B cell (primary cell): ENCODE measurements at regions not wholly inside any gene's neighbourhood (a gene's known extent, or its start where the extent isn't known, plus 50 kb on each side); places are given as distances from the start of the nearest gene placed in this dataset.

ENCODE experiments used
- EZH2 ChIP-seq: IDR thresholded peaks from 2 replicates; pipeline ENCODE4 v1.6.1; 2012; ENCODE audit warnings: borderline replicate concordance, low read depth, mild to moderate bottlenecking, moderate library complexity, low read length; ENCODE audit not compliant: insufficient read depth, poor library complexity, severe bottlenecking
- TF ChIP-seq, protein P1 (sequence below): fragments of 200-600 bp; IDR thresholded peaks from one replicate; pipeline ENCODE4 v1.8.0; 2022; ENCODE audit warnings: antibody characterized with exemption, mild to moderate bottlenecking

DNA sequence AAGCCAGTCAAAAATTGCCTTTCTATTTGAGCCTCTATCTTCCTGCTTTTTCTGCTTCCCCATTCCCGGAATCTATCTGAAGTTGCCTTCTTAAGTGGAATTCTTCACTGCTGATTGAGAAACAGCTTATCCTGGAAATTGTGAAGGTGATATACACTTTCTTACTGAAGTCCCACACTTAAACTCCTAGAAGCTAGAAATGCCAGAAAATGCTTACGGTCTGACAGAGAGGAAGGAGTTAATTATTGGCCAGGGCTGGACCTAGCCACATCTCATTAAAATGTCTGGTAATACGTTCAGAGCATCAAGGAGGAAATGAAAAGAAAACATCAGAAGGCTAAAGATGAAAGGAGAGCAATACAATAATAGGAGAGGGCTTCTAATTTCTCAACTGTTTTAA is 292.5 kb upstream of the SNX7 start:
- no peak for TF ChIP-seq EZH2
- TF ChIP-seq, protein P1, sequence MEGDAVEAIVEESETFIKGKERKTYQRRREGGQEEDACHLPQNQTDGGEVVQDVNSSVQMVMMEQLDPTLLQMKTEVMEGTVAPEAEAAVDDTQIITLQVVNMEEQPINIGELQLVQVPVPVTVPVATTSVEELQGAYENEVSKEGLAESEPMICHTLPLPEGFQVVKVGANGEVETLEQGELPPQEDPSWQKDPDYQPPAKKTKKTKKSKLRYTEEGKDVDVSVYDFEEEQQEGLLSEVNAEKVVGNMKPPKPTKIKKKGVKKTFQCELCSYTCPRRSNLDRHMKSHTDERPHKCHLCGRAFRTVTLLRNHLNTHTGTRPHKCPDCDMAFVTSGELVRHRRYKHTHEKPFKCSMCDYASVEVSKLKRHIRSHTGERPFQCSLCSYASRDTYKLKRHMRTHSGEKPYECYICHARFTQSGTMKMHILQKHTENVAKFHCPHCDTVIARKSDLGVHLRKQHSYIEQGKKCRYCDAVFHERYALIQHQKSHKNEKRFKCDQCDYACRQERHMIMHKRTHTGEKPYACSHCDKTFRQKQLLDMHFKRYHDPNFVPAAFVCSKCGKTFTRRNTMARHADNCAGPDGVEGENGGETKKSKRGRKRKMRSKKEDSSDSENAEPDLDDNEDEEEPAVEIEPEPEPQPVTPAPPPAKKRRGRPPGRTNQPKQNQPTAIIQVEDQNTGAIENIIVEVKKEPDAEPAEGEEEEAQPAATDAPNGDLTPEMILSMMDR = no peak
